ENCODE measurements at regions not wholly inside any gene's neighbourhood (a gene's known extent, or its start where the extent isn't known, plus 50 kb on each side); places are given as distances from the start of the nearest gene placed in this dataset.

DNA sequence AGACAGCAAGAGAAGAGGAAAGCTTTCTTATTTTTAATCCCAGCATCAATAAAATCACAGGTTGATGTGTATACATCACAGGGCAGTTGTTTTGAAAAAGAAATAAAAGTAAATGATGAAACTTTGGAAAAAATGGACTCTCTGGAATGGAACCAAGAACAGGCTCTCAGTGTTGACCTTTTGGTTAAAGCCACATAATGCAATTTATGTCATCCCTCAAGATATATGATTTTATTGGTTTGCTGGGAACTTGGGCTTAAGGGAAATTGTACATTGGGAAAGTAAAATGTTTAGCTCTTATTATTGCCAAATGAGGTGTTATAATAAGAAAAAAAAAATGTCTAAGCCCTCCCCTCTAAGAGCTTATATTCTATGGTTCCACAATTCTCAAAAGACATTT is 139.8 kb upstream of the MTNR1B start:
- Mint-ChIP-seq H3K27ac (no peak overlapping the region), H3K4me3 (no peak overlapping the region), H3K27me3 (ENCODE audit: low read depth in 2 of 2) (no peaks in the 10 kb centered on the region), H3K4me1 (peaks cover 0 to 5% of the 10 kb centered on the region in 2 donors), H3K36me3 (no peaks in the 10 kb centered on the region), H3K9me3 (no peaks in the 10 kb centered on the region)
- Histone ChIP-seq H3K27ac (ENCODE audit: low read length) (no peak overlapping the region), H3K9me3 (ENCODE audit: control insufficient read depth, insufficient read depth, low read length) (no peaks in the 10 kb centered on the region), H3K27me3 (ENCODE audit: control insufficient read depth, insufficient read depth, low read length) (no peaks in the 10 kb centered on the region), H3K4me3 (ENCODE audit: low read length) (no peak overlapping the region), H3K4me1 (ENCODE audit: control insufficient read depth, insufficient read depth, low read length) (no peaks in the 10 kb centered on the region), H3K36me3 (ENCODE audit: control insufficient read depth, insufficient read depth, low read length) (no peaks in the 10 kb centered on the region)
- intact Hi-C loops (cut with micrococcal nuclease), result no loop called here
- TF ChIP-seq, protein P1, sequence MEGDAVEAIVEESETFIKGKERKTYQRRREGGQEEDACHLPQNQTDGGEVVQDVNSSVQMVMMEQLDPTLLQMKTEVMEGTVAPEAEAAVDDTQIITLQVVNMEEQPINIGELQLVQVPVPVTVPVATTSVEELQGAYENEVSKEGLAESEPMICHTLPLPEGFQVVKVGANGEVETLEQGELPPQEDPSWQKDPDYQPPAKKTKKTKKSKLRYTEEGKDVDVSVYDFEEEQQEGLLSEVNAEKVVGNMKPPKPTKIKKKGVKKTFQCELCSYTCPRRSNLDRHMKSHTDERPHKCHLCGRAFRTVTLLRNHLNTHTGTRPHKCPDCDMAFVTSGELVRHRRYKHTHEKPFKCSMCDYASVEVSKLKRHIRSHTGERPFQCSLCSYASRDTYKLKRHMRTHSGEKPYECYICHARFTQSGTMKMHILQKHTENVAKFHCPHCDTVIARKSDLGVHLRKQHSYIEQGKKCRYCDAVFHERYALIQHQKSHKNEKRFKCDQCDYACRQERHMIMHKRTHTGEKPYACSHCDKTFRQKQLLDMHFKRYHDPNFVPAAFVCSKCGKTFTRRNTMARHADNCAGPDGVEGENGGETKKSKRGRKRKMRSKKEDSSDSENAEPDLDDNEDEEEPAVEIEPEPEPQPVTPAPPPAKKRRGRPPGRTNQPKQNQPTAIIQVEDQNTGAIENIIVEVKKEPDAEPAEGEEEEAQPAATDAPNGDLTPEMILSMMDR (IDR thresholded peaks at IDR 0.05), result no peak
- DNase-seq (no peak), ATAC-seq (no peak)

DNA sequence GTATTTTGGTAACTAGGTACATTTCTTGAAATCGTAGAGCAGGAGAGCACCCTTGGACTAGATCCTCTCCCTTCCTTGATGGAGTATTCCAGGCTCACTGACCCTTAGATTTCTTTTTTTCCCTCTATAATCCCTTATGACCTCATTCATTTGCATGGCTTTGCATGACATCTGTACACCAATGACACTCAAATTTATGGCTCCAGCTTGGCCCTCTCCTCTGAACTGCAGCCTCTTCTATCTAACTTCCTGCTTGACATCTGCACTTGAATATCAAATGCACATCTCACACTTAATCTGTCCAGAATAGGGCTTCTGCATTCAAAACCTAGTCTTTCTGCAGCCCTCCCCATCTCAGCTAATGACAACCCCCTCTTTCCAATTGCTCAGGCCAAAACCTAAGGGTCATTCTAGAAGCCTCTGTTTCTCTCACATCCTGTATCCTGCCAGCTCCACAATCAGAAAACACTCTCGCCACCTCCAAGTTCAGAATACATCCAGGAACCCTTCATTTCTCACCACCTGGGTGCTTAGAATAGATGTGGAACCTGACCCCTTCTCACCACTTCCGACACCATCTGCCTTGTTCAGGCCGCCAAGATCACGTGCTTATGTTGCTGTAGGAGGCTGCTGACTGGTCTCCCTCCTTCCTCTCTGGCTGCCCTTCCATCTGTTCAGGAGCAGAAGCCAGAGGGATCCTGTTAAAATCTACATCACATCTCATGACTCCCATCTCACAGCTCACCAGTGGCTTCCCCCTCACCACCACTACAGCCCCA is 138.9 kb upstream of the MTNR1B start:
- ATAC-seq (no peak), DNase-seq (no peak)
- H3K36me3 Mint-ChIP-seq, result no peaks in the 10 kb centered on the region
- H3K4me1 Mint-ChIP-seq, result peaks cover 0 to 5% of the 10 kb centered on the region in 2 donors
- Histone ChIP-seq H3K9me3 (ENCODE audit: control insufficient read depth, insufficient read depth, low read length) (no peaks in the 10 kb centered on the region), H3K27ac (ENCODE audit: low read length) (no peak overlapping the region), H3K27me3 (ENCODE audit: control insufficient read depth, insufficient read depth, low read length) (no peaks in the 10 kb centered on the region), H3K4me1 (ENCODE audit: control insufficient read depth, insufficient read depth, low read length) (no peaks in the 10 kb centered on the region), H3K4me3 (ENCODE audit: low read length) (no peak overlapping the region), H3K36me3 (ENCODE audit: control insufficient read depth, insufficient read depth, low read length) (no peaks in the 10 kb centered on the region)
- no peaks in the 10 kb centered on the region for H3K27me3 Mint-ChIP-seq (ENCODE audit: low read depth in 2 of 2)
- H3K4me3 Mint-ChIP-seq, result no peak overlapping the region
- no peaks in the 10 kb centered on the region for H3K9me3 Mint-ChIP-seq
- TF ChIP-seq, protein P1 (IDR thresholded peaks at IDR 0.05), result no peak
- intact Hi-C loops (cut with micrococcal nuclease), result no loop called here
- 34% methylated on average over 5 of the region's 5 CpGs for WGBS (ENCODE audit: insufficient coverage)
- H3K27ac Mint-ChIP-seq, result no peak overlapping the region

DNA sequence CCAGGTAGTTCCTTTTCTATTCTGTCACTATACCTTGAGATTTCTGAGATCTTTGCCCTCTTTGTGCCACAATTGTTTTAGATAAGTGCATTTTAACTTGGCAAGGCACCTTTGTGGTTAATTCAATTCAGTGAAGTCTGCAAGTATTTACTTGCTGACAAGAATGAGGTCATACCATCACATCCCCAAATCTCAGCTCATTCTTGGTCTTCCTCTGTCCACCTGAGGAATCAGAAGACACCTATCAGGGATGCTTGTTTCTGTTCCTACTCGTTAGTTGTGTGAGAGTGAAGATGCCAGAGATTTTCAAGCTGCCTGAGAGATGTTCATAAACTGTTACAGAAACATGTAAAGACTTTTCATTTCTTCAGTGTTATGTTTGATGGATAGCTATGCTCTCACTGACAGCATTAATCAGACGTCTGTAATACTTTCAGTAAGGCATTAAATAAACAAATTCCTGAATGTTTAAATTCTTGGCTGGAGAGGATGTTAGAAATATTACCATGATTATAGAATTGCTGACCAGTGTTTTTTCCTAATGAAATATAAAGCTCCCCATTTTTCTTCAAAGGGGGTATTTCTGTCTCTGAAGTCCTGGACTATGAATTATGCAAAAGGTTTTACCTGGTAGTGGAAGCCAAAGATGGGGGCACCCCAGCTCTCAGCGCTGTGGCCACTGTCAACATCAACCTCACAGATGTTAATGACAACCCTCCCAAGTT is 135.0 kb upstream of the MTNR1B start:
- no peak overlapping the region for H3K27ac Mint-ChIP-seq
- peaks cover 0 to 5% of the 10 kb centered on the region in 2 donors for H3K4me1 Mint-ChIP-seq
- WGBS (ENCODE audit: insufficient coverage), result 93% methylated on average over 3 of the region's 3 CpGs
- no peaks in the 10 kb centered on the region for H3K9me3 Mint-ChIP-seq
- H3K4me3 Mint-ChIP-seq, result no peak overlapping the region
- Histone ChIP-seq H3K4me3 (ENCODE audit: low read length) (no peak overlapping the region), H3K27me3 (ENCODE audit: control insufficient read depth, insufficient read depth, low read length) (no peaks in the 10 kb centered on the region), H3K4me1 (ENCODE audit: control insufficient read depth, insufficient read depth, low read length) (no peaks in the 10 kb centered on the region), H3K27ac (ENCODE audit: low read length) (no peak overlapping the region), H3K9me3 (ENCODE audit: control insufficient read depth, insufficient read depth, low read length) (no peaks in the 10 kb centered on the region), H3K36me3 (ENCODE audit: control insufficient read depth, insufficient read depth, low read length) (no peaks in the 10 kb centered on the region)
- H3K27me3 Mint-ChIP-seq (ENCODE audit: low read depth in 2 of 2), result no peaks in the 10 kb centered on the region
- intact Hi-C loops (cut with micrococcal nuclease), result no loop called here
- TF ChIP-seq, protein P1 (IDR thresholded peaks at IDR 0.05), result no peak
- H3K36me3 Mint-ChIP-seq, result no peaks in the 10 kb centered on the region
- no peak for ATAC-seq
- no peak for DNase-seq
